ENCODE measurements at regions not wholly inside any gene's neighbourhood (a gene's known extent, or its start where the extent isn't known, plus 50 kb on each side); places are given as distances from the start of the nearest gene placed in this dataset.

DNA sequence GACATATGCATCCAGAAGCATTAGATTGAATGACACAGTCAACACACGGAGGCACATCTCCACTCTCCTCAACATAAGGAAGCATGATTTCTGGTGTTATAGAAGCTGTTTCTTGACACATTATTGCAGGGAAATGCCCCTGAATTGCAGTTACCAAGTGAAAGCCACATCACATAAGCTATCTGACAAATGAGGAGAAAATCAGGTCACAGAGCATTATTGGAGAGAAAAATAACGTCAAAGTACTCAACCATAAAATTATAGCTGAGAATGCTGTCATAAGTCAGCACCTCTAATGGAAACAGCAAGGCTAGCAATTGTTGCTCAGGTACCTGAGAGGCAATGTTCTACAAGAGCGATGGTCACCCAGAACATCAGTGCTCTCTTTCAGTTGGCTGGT is 169.9 kb upstream of the PALMD start:
- TF ChIP-seq, protein P1, sequence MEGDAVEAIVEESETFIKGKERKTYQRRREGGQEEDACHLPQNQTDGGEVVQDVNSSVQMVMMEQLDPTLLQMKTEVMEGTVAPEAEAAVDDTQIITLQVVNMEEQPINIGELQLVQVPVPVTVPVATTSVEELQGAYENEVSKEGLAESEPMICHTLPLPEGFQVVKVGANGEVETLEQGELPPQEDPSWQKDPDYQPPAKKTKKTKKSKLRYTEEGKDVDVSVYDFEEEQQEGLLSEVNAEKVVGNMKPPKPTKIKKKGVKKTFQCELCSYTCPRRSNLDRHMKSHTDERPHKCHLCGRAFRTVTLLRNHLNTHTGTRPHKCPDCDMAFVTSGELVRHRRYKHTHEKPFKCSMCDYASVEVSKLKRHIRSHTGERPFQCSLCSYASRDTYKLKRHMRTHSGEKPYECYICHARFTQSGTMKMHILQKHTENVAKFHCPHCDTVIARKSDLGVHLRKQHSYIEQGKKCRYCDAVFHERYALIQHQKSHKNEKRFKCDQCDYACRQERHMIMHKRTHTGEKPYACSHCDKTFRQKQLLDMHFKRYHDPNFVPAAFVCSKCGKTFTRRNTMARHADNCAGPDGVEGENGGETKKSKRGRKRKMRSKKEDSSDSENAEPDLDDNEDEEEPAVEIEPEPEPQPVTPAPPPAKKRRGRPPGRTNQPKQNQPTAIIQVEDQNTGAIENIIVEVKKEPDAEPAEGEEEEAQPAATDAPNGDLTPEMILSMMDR (IDR thresholded peaks at IDR 0.05): no peak
- TF ChIP-seq POLR2A (IDR thresholded peaks at IDR 0.05) (no peak), POLR2AphosphoS5 (IDR thresholded peaks at IDR 0.05) (no peak)
